Stimulated activated CD8-positive, alpha-beta memory T cell treated with anti-CD3 and anti-CD28 coated beads, Interleukin-4, amount 100 ng/mL, for 4 hours (primary cell): ENCODE measurements at regions not wholly inside any gene's neighbourhood (a gene's known extent, or its start where the extent isn't known, plus 50 kb on each side); places are given as distances from the start of the nearest gene placed in this dataset.
"Not testable (repeated sequence)": the region's sequence is repeated elsewhere in the genome, so short reads cannot be mapped to it uniquely, and the experiment has no call there.

Experiments
- DNase-seq, 2 donors: peaks; one replicate each; pipeline ENCODE4 v3.0.0-alpha.2; 2020; ENCODE audit warnings: low read depth in 2 of 2, low spot score in 1 of 2

DNA sequence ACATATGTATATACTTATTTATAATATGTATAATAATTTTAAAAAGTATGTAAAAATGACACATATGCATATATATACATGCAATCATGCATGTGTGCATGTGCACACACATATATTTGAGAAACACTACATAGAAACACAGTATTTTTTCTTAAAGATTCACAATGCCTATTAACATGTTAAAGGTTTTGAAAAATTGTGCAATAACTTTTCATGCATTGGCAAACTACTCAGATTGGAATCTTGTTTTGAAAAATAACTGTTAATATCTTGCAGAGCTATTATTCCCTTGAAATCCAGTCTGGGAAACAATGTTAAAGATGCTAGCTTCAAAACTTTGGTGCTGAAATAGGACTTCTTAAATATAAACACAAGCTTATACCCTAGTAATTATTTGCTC, 256.2 kb upstream of the P2RY1 start:
- no peak for DNase-seq

DNA sequence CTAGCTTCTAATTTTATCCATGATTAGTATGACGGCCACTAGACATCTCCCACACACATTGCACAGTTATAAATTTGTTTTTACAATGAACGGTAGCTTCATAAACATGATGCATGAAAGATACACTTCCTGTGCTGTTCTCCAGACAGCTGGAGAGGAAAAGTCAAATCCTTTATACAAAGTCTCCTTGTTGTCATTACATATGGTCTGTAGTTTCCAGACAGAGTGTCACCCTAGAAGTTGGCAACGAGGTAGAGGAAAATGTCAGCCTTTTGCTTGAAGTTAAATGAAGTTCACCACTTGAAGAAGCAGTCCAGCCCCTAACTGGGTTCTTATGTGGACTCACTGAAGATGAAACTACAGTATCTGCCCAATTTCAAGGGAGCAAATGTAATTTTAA, 253.0 kb upstream of the P2RY1 start:
- no peak for DNase-seq

DNA sequence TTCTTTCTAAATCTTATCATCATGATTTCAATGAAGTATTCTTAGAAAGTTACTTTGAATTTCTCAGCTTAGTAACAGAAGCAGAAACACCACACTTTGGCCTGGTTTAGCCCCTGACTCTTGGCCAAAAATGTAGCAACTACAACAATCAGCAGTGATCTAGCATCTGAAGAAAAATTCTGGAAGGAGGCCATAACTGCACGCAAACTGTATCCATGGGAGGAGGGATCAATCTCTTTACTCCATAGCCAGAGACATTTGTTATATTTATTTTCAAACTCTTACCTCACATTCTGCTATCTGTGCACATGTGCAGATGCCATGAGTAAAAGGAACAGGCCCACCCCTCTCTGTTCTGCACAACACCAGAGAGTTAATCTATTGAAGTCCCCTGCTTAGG, 251.0 kb upstream of the P2RY1 start:
- DNase-seq, result no peak

DNA sequence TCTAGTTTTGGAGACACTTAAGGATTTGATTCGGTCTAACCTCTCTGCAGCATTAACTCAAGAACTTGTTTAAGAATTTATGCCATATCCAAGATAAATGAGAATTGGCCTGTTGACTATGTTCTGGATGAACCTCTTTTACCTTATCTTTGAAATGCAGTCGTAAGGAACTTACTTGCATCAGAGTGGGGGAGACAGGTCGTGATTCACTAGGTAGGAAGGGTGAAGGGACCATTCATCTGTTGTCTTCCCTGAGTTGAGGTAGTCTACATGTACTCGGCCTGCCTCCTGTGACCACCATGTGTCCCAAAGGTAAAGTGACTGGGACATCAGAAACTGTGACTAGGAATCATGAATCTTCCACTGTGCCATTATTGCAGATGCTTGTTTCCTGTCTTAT, 248.0 kb upstream of the P2RY1 start:
- DNase-seq, result no peak

DNA sequence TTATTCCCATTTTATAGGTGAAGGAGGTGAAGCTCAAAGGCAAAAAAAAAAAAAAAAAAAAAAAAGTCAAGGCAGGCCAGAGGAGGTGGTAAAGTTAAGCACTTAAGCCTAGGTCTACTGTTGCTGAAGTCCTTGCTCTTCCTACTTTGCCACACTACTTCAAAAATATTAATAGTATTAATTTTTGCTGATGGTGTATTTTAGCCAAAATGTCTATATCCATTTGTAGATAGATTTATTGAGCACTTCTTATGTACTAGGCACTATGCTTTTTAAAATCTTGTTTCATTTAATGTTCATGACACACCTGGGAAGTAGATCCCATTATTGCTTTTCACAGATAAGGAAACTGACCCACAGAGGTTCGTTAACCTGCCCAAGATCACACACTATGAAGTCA, 247.1 kb upstream of the P2RY1 start:
- no peak for DNase-seq

DNA sequence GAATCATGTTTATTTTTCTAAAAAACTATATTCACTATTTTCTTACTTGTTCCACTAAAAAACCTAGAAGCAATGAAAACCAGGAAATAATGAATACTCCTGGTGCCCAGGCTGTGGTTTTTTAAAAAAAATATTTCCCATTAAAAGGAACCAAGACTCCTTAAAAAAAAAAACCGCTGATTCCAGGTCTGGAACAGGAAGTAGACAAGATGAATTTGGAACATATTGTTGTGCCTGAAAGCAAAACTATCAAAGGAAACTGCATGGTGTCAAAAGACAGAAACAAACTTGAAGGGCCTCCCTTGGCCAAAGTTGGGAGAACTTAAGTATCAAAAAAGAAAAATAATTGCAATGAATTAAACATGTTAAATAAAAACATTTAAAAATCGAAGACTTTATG, 245.3 kb upstream of the P2RY1 start:
- DNase-seq, result no peak

DNA sequence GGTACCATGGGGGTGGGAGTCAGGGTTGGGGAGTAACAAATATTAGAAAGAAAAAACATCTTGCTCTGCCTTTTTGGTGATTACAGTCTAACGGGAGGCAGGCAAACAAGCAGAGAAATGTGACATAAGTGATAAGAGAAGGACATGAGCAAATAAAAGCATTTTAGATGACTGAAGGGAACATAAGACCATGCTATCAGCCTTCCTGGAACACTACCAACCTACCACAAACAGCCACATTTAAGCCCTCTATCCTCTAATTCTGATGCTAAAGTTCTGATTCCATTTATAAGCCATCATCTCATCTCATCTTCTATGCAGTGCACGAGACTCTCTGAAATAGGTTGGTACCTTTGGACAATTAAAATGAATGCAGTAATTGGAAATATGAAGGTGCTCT, 243.4 kb upstream of the P2RY1 start:
- no peak for DNase-seq

DNA sequence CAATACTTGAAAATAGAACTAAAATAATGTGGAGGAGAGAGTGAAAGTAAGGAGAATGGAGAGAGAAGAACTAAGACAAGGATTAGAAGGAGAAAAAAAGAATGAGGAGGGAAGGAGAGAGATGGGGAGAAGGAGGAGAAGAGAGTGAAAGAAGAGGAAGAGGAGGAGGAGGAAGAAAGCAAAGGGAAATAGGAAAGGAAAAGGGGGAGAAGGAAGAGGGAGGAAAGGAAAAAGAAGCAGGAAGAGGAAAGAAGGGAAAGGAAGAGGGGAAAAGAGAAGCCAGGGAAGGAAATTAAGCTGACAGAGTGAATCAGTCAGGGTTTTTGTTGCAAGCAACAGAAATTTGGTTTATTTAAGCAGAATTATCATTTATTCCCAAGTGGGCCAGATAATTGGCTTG, 241.7 kb upstream of the P2RY1 start:
- no peak for DNase-seq

DNA sequence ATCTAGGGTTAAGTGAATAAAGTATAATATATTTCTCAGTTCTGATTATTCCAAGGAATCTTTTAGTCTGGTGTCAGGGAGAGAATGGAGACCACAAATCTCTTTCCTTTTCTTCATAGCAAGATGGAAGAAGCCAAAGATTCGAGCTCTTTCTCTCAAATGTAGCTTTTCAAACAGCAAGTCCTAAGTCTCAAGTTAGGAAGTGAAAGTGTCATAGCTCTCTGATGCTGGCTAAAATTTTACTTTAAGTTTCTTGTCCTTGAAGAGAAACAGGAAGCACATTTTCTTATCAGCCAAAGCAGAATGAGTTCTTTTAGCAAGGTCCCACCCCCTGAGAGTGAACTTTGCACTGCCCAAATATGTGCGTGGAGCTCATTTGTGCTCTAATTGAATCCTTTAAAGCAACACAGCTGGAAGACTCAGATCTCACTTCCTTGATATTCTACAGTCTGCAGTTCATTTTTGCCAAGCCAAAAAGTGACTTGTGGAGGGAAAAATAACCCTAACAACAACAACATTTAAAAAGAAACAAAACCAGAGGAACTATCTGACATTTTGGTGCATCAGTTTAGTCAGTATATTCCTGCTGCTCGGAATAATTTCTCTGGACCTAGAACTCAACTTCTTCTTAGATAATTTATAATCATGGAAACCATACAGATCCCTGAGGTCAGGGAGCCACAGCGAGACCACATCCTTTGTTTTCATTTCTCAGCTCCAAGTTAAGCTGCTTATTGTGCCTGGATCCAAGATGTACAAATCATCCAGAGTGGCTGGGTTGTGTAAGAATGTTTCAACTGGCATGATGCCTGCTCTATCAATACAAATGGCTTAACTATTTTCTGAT, 238.7 kb upstream of the P2RY1 start:
- DNase-seq, result no peak

DNA sequence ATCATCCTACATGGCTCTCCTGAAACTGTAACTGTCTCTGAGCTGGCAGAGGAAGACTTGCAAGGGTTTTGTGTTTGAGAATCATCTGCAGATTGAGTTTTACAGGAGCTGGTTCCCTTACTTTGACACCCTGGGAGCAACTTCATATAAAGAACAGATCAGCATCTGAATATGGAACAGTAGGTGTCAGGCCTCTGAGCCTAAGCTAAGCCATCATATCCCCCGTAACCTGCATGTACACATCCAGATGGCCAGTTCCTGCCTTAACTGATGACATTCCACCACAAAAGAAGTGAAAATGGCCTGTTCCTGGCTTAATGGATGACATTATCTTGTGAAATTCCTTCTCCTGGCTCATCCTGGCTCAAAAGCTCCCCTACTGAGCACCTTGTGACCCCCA, 238.1 kb upstream of the P2RY1 start:
- DNase-seq, result not testable (repeated sequence)

DNA sequence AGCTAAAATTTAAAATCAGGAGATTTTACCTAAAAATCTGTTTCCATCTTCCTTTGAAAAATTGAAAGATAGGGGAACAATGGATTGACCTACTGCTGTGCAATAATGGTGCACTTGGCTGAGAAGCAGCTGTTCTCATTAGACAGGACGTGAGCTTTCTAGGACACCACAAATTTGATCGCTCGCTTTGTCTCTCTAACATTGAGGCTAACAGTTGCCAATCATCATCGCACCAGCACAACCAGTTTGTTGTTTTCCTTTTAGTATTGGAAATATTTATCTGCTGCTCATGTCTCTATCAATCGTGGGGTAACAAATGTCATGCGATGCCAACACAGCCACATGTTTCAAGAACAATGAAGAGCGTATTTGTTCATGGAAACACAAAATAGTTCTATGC, 228.8 kb upstream of the P2RY1 start:
- no peak for DNase-seq

DNA sequence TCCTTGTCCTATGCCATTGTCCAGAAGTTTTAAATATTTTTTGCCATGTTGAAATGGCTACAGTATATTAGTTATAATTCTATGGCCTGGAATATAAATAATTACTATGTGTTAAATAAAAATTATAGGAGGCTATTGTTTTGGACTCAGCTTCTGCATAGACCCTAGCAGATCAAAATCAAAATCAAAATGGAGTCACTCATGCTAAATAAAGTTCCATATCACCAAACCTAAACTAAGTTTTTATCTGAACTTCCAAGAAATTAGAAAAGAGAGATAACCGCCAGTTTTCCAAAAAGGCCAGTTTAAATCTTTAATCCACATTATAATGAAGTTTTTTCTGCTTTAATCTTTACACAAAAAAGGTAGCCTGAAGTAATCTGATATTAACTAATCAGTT, 227.8 kb upstream of the P2RY1 start:
- DNase-seq, result no peak

DNA sequence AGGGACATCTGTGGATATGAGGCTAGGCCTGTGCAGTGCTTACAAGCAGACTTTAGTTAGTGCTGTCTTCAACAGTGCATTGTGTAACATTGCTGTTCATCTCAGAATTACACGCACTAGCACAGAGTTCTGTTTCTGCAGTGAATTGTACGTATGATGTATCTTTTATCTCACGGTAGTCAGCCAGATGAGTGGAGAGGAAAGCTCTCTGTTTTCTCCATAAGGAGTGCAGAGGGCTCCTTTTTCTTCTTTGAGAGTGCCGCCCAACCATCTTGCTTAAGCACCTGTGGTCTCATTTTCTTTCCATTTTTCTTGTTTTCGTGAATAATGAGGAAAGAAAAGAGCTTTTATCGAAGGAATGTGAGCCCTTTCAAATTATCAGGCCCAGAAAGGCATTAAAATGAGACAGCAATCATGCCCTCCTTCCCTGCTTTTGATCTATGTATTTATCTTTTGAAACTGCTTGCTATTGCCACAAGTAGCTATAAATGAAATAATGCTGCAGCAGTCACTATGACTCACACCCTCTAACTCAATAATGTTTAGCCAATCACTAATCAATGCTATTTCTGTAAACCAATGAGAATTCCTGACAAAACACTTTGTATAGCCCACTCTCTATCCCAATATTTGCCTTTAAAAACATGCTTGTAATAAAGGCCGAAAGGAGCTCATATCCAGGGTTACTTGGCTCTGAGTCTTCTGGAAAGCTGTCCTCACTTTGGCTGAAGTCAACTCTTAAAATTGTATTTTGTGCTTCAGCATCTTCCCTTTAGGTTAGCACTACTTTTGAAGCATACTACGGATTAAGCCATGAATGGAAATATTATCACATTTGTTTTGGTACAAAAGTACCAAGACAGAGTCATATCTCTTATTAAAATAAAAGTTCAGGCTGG, 226.0 kb upstream of the P2RY1 start:
- no peak for DNase-seq

DNA sequence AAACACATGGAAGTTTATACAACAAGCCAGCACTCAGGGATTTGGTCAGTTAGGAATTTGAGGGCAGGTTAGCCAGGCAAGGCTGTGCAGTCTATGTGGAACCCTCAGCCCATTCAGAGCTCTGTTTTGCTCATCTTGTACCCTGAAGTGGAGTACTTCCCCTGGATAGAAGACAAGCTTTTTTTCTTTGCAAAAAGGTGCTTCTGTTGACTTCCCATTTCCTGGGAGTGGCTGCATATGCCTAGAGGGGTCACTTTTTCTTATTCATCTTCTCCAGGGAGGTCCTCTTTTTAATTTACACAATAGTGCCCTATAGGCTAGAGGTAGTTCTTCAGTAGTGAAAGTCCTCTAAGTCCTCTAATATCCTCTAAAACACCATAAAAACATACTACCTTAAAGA, 225.0 kb upstream of the P2RY1 start:
- no peak for DNase-seq

DNA sequence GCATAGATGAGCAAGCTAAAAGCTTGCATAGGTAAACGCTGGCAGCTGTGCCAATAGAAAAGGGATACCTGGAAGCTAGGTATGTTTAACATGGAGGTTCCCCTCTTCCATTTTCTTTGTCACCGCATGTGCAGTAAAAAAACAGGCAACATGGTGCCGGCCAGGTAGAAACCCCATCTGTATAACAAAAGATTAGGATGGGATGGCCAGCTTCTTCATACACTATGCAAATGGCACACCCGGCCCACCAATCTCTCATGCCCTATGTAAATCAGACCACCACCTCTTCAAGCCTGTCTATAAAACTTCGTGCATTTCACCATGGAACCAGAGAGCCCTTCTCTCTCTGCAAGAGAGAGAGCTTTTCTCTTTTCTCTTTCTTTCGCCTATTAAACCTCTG, 224.3 kb upstream of the P2RY1 start:
- no peak for DNase-seq

DNA sequence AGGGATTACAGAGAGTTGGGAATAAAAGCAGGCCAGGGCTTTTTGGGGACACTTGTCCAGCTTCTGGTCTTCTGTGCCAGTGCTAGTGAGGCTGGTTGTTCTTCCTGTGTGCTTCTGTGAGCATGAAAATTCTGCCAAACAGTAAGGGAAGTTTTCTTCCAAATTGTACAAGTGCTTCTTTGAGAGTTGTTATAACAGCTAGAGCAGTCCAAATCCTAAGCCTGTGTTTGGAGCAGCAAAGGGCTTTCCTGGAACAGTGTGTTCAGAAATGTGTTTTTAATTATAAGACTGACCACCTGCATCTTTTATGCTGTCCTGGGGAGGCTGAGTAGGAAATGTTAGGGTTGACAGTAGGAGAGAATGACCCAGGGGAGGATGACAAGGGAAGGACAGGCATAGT, 223.0 kb upstream of the P2RY1 start:
- no peak for DNase-seq

DNA sequence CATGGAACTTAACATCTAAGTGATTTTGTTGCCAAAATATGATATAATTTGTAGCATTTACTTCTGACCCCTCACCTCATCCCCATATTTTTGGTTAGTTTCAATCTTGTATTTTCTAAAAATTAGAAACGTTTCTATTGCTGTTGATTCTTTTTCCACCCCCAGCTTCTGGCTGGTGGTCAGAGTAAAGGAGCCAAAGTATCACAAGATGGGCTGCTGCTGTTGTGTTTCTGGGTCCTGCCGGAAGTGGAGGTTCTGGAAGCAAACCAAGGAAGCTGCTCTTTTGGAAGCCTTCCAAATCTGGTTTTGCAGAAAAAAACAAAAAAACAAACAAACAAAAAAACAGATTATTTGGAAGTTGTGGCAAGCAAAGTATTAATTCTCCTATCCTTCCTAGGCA, 221.1 kb upstream of the P2RY1 start:
- no peak for DNase-seq

DNA sequence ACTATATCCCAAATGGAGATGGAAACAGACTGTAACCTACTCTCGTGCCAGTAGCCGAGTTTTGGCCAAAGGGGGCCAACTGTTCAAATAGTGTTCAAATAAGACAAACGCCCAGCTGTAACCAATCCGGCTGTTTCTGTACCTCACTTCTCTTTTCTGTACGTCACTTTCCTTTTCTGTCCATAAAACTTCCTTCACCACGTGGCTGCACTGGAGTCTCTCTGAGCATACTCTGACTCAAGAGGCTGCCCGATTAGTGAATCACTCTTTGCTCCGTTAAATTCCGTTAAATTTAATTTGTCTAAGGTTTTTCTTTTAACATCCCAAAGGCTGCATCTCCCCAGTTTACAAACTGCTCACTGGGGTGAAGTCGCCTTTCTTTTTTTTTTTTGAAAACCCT, 219.2 kb upstream of the P2RY1 start:
- no peak for DNase-seq

DNA sequence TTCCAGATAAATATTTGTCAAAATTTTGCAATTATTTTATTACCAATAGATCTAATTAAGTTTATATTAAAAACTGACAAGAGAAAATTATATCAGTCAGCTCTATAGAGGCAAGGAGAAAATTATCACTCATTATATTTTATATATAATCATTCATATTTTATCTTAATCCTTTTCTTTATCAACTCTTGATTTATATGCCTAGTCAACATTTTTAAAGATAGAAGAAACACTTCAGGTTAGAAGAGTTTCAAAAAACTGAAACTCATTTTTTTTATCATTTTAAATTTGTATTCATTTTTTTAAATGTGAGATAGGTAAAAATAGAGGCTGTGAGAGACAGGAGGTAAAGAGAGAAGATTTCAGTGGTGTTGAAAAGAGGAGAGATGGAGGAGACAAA, 217.3 kb upstream of the P2RY1 start:
- DNase-seq, result no peak

DNA sequence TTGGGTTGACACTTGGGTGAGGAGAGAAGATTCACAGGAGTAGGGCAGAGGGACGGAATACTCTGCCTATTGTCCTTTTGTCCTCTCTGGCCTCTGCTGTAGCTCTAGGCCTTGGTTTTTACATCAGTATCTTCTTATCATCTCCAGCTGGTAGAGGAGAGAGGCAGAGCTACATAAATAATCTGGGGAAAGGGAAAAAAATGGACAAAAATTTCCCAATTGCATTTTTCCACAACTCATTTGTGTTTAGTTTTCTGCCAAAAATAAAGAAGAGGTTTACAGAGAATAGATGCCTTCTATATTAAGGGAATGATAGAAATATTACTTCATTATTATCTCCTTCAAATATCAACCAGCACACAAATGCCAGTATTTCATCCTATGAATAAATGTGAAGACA, 216.4 kb upstream of the P2RY1 start:
- no peak for DNase-seq

DNA sequence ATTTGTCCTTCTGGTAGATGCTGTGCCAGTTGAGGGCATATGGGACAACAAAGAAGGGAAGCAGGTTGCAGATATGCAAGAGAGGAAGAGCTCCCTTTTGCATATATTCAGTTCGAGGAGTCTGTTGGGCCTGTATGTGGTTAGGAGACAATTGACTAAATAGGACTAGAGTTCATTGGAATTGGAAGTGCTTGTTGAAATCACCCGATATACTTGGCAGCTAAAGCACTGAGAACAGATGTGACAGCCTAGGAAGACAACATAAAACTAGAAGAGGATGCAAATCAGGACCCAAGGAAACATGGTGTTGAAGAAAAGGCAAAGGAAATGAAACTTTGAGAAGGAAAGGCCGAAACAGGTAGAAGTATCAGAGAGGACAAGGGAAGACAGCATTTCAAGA, 215.2 kb upstream of the P2RY1 start:
- DNase-seq, result no peak

DNA sequence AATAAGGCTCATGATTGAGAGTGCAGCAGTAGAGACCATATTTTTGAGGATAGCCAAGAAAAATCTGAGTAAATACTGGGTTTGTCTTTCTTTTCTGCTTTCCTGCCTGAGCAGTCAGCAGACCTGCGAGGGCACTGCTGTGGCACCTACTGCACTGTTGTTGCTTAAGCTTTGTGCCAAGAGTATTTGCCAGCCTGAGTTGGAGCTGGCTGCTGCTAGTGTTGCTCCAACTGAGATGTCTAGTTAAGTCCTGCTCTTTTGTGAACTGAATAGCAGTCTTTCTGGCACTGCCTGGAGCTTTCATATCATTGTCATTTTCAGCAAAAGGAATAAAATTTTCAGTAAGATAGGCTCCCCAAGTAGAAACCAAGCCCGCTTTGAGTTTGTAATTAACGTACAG, 214.5 kb upstream of the P2RY1 start:
- DNase-seq, result no peak
